Smooth muscle cell (in vitro differentiated cells): ENCODE measurements at regions not wholly inside any gene's neighbourhood (a gene's known extent, or its start where the extent isn't known, plus 50 kb on each side); places are given as distances from the start of the nearest gene placed in this dataset.

ENCODE experiments used
- DNase-seq: peaks from one replicate; lab custom pipeline; 2025; ENCODE audit not compliant: unreplicated experiment; lab: John Stamatoyannopoulos, UW
- H2AFZ ChIP-seq: fragments of 200-600 bp; sonication (generic); 2 replicates; pipeline ENCODE4 v1.6.0; 2016; ENCODE audit warnings: antibody characterized with exemption, low read depth, mild to moderate bottlenecking
- H3F3A ChIP-seq: fragments of 200-600 bp; sonication (generic); 2 replicates; pipeline ENCODE4 v1.6.0; 2017; ENCODE audit warnings: antibody characterized with exemption, low read depth
- H3K27ac ChIP-seq: fragments of 200-600 bp; sonication (generic); 2 replicates; pipeline ENCODE4 v1.5.1; 2016; ENCODE audit warnings: low read depth, mild to moderate bottlenecking
- H3K27me3 ChIP-seq: fragments of 200-600 bp; sonication (generic); 2 replicates; pipeline ENCODE4 v1.6.1; 2016; ENCODE audit warnings: low read depth, mild to moderate bottlenecking
- H3K36me3 ChIP-seq: fragments of 200-600 bp; sonication (generic); 2 replicates; pipeline ENCODE4 v1.5.1; 2016; ENCODE audit warnings: low read depth
- H3K4me1 ChIP-seq: fragments of 200-600 bp; sonication (generic); 2 replicates; pipeline ENCODE4 v1.5.1; 2016; ENCODE audit warnings: low read depth
- H3K4me2 ChIP-seq: fragments of 200-600 bp; sonication (generic); 2 replicates; pipeline ENCODE4 v1.6.0; 2016; ENCODE audit warnings: mild to moderate bottlenecking
- H3K4me3 ChIP-seq: fragments of 200-600 bp; sonication (generic); 2 replicates; pipeline ENCODE4 v1.5.1; 2016; ENCODE audit warnings: mild to moderate bottlenecking
- H3K79me2 ChIP-seq: fragments of 200-600 bp; sonication (generic); 2 replicates; pipeline ENCODE4 v1.6.0; 2016; ENCODE audit warnings: low read depth, mild to moderate bottlenecking
- H3K9ac ChIP-seq: fragments of 200-600 bp; sonication (generic); 2 replicates; pipeline ENCODE4 v1.6.0; 2016; ENCODE audit warnings: low read depth
- H3K9me3 ChIP-seq: fragments of 200-600 bp; sonication (generic); replicated peaks from 2 replicates; pipeline ENCODE4 v1.5.1; 2016; ENCODE audit warnings: low read depth
- H4K20me1 ChIP-seq: fragments of 200-600 bp; sonication (generic); 2 replicates; pipeline ENCODE4 v1.6.0; 2016; ENCODE audit warnings: low read depth
- WGBS: methylation state at CpG from one replicate; pipeline ENCODE4 v1.1.7; 2016; ENCODE audit warnings: low lambda C conversion rate; 5-methylcytosine and 5-hydroxymethylcytosine counted together
- TF ChIP-seq, protein P1 (sequence below): fragments of 200-600 bp; sonication (generic); IDR thresholded peaks from 2 replicates; pipeline ENCODE4 v1.5.1; 2017; ENCODE audit warnings: borderline replicate concordance, mild to moderate bottlenecking, antibody characterized with exemption; ENCODE audit not compliant: insufficient read depth, poor library complexity, severe bottlenecking

DNA sequence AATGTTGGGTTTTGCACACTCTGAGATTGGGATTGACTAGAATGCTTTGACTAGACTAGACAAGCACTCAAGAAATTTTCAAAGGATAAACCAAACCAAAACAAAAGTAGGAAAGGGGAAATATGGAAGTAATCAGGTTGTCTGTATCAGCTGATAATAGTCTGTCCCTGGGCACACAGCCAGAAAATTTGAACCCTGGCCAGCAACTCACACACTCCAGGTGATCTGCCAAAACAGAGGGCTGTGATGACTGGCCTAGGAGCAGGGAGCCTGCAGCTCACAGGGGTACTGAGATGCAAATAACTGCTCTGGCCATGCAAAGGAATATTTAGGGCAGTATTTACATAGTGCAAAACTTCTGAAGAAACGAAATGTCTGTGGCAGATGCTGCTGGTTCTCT lies 112.3 kb upstream of the SMIM23 start:
- no peaks in the 10 kb centered on the region for H3K36me3 ChIP-seq

DNA sequence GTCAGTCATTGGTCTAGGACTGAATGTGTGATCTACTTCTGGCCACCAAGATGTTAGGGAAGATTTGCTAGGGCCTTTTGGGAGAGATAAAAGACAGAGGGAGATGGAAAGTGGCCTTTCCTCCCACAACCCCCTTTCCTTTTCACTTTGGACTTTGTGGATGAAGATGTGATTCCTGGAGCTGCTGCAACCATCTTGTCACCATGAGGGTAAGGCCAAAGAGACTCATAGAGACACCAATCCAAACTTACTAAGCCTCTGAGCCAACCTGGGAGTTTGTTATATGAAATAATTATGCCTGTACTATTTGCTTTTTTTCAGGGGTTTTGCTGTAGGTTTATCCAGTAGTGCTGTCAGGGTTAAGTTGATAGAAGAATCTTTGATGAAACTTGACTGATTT lies 111.8 kb upstream of the SMIM23 start:
- Histone ChIP-seq H3K79me2 (no peaks in the 10 kb centered on the region), H4K20me1 (no peaks in the 10 kb centered on the region), H3K27ac (no peak overlapping the region), H3K4me2 (no peak overlapping the region), H3K9ac (no peak overlapping the region), H3K36me3 (no peaks in the 10 kb centered on the region), H2AFZ (no peak overlapping the region), H3F3A (no peaks in the 10 kb centered on the region), H3K9me3 (no peaks in the 10 kb centered on the region), H3K4me3 (no peak overlapping the region), H3K4me1 (no peaks in the 10 kb centered on the region), H3K27me3 (no peaks in the 10 kb centered on the region)
- TF ChIP-seq, protein P1, sequence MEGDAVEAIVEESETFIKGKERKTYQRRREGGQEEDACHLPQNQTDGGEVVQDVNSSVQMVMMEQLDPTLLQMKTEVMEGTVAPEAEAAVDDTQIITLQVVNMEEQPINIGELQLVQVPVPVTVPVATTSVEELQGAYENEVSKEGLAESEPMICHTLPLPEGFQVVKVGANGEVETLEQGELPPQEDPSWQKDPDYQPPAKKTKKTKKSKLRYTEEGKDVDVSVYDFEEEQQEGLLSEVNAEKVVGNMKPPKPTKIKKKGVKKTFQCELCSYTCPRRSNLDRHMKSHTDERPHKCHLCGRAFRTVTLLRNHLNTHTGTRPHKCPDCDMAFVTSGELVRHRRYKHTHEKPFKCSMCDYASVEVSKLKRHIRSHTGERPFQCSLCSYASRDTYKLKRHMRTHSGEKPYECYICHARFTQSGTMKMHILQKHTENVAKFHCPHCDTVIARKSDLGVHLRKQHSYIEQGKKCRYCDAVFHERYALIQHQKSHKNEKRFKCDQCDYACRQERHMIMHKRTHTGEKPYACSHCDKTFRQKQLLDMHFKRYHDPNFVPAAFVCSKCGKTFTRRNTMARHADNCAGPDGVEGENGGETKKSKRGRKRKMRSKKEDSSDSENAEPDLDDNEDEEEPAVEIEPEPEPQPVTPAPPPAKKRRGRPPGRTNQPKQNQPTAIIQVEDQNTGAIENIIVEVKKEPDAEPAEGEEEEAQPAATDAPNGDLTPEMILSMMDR: no peak
- no peak for DNase-seq

More for the DNA sequence above, 112.3 kb upstream of the SMIM23 start:
- no peaks in the 10 kb centered on the region for H3K27me3 ChIP-seq
- H2AFZ ChIP-seq: no peak overlapping the region
- WGBS: 96% methylated on average over 1 of the region's 1 CpG
- no peak overlapping the region for H3K9ac ChIP-seq
- no peak overlapping the region for H3K4me2 ChIP-seq
- no peak overlapping the region for H3K4me3 ChIP-seq
- H3K79me2 ChIP-seq: no peaks in the 10 kb centered on the region
- no peaks in the 10 kb centered on the region for H4K20me1 ChIP-seq
- peaks cover 2% of the 10 kb centered on the region for H3K4me1 ChIP-seq
- no peaks in the 10 kb centered on the region for H3F3A ChIP-seq
- no peaks in the 10 kb centered on the region for H3K9me3 ChIP-seq
- TF ChIP-seq, protein P1: no peak
- no peak for DNase-seq
- H3K27ac ChIP-seq: no peak overlapping the region

DNA sequence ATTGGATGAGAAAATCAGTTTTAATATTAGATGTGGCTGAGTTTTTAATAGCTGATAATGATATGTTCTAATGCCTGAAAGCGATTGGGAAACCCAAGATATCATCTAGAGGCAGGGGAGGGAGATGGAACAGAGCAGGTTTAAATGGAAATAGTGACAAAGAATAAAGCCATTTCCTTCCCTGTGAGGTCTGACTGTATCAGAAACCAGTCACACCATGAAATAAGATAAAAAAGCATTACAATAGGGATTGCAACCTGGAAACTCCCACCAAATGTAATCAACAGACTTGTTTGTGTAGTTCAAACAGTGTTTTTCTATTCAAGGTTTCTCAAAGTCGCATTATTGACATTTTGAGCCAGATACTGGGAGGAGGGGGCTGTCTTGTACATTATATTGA lies 110.1 kb upstream of the SMIM23 start:
- no peaks in the 10 kb centered on the region for H3K27me3 ChIP-seq
- WGBS: 90% methylated on average over 2 of the region's 2 CpGs
- no peaks in the 10 kb centered on the region for H3F3A ChIP-seq
- no peak overlapping the region for H3K9ac ChIP-seq
- no peak overlapping the region for H3K4me3 ChIP-seq
- H4K20me1 ChIP-seq: no peaks in the 10 kb centered on the region
- H3K9me3 ChIP-seq: no peaks in the 10 kb centered on the region
- DNase-seq: no peak
- TF ChIP-seq, protein P1: no peak
- H3K4me2 ChIP-seq: no peak overlapping the region
- H3K27ac ChIP-seq: no peak overlapping the region
- H3K79me2 ChIP-seq: no peaks in the 10 kb centered on the region
- H3K36me3 ChIP-seq: no peaks in the 10 kb centered on the region
- H3K4me1 ChIP-seq: no peaks in the 10 kb centered on the region
- H2AFZ ChIP-seq: no peak overlapping the region

DNA sequence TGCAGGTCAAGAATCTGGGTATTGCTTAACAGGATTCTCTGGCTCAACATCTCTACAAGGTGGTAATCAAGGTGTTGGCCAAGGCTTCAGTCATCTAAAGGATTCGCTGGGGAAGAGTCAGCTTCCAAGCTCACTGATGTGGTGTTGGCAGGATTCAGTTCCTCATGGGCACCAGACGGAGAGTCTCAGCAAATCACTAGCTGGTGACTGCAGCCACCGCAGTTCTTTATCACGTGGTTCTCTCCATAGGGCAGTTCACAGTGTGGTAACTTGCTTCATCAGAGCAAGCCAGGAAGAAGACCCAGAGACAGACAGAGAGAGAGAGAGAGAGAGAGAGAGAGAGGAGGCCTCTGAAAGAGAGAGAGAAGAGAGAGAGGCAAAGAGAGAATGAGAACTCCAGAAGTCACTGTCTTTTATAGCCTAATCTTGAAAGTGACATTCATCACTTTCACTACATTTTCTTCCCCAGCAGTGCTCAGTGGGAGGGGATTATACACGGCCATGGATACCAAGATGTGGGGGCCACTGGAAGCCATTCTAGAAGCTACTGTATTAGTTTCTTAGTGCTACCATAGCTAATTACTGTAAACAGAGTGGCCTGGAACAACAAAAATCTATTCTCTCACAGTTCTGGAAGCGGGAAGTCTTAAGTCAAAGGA lies 109.2 kb upstream of the SMIM23 start:
- no peak overlapping the region for H3K9ac ChIP-seq
- H3K27ac ChIP-seq: no peak overlapping the region
- H4K20me1 ChIP-seq: no peaks in the 10 kb centered on the region
- H3K4me1 ChIP-seq: no peaks in the 10 kb centered on the region
- WGBS: 57% methylated on average over 6 of the region's 6 CpGs
- H3K79me2 ChIP-seq: no peaks in the 10 kb centered on the region
- no peak overlapping the region for H3K4me2 ChIP-seq
- no peak for DNase-seq
- H3K36me3 ChIP-seq: no peaks in the 10 kb centered on the region
- H3K27me3 ChIP-seq: no peaks in the 10 kb centered on the region
- no peak overlapping the region for H3K4me3 ChIP-seq
- no peak overlapping the region for H2AFZ ChIP-seq
- no peaks in the 10 kb centered on the region for H3F3A ChIP-seq
- no peaks in the 10 kb centered on the region for H3K9me3 ChIP-seq
- TF ChIP-seq, protein P1: no peak
